Activated naive CD8-positive, alpha-beta T cell treated with anti-CD3 and anti-CD28 coated beads, Interleukin-2, amount 50 U/mL, for 16 hours (primary cell): ENCODE measurements at regions not wholly inside any gene's neighbourhood (a gene's known extent, or its start where the extent isn't known, plus 50 kb on each side); places are given as distances from the start of the nearest gene placed in this dataset.

ENCODE experiments used
- DNase-seq: peaks from one replicate; pipeline ENCODE4 v3.0.0-alpha.2; 2020; ENCODE audit warnings: low read depth, low spot score

- DNase-seq = no peak
Measured at GRCh38 chr5:2187687-2188086, 305.0 kb upstream of the IRX4 start.

- DNase-seq = no peak
Measured at GRCh38 chr5:2187156-2187555, 304.4 kb upstream of the IRX4 start.

GRCh38 chr5:2186472-2187015 lies 303.8 kb upstream of the IRX4 start:
- no peak for DNase-seq

GRCh38 chr5:2185646-2186471 lies 303.1 kb upstream of the IRX4 start:
- DNase-seq = no peak

GRCh38 chr5:2184563-2185540 lies 302.1 kb upstream of the IRX4 start:
- no peak for DNase-seq

GRCh38 chr5:2184026-2184366 lies 301.3 kb upstream of the IRX4 start:
- no peak for DNase-seq

- no peak for DNase-seq
Measured at GRCh38 chr5:2183154-2184025, 300.7 kb upstream of the IRX4 start.

- no peak for DNase-seq
Measured at GRCh38 chr5:2182020-2182419, 299.3 kb upstream of the IRX4 start.

GRCh38 chr5:2181557-2181956 lies 298.8 kb upstream of the IRX4 start:
- no peak for DNase-seq

- DNase-seq = no peak
Measured at GRCh38 chr5:2181149-2181548, 298.4 kb upstream of the IRX4 start.

GRCh38 chr5:2180456-2180855 lies 297.7 kb upstream of the IRX4 start:
- DNase-seq = no peak

- no peak for DNase-seq
Measured at GRCh38 chr5:2179861-2180260, 297.1 kb upstream of the IRX4 start.

- no peak for DNase-seq
Measured at GRCh38 chr5:2178528-2178927, 295.8 kb upstream of the IRX4 start.

- DNase-seq = no peak
Measured at GRCh38 chr5:2178071-2178477, 295.3 kb upstream of the IRX4 start.

GRCh38 chr5:2177244-2177643 lies 294.5 kb upstream of the IRX4 start:
- DNase-seq = no peak

- no peak for DNase-seq
Measured at GRCh38 chr5:2176581-2176980, 293.9 kb upstream of the IRX4 start.

- DNase-seq = no peak
Measured at GRCh38 chr5:2175842-2176404, 293.2 kb upstream of the IRX4 start.

GRCh38 chr5:2175041-2175440 lies 292.3 kb upstream of the IRX4 start:
- DNase-seq = no peak

- DNase-seq = no peak
Measured at GRCh38 chr5:2174538-2174937, 291.8 kb upstream of the IRX4 start.

- DNase-seq = no peak
Measured at GRCh38 chr5:2173151-2173834, 290.6 kb upstream of the IRX4 start.

- no peak for DNase-seq
Measured at GRCh38 chr5:2172471-2172870, 289.7 kb upstream of the IRX4 start.
